A673 (cell line): ENCODE measurements at regions not wholly inside any gene's neighbourhood (a gene's known extent, or its start where the extent isn't known, plus 50 kb on each side); places are given as distances from the start of the nearest gene placed in this dataset.

Experiments
- CTCF ChIP-seq: fragments of 300-800, 200-600 bp; sonication (generic); conservative IDR thresholded peaks from 2 replicates; pipeline ENCODE4 v1.5.1; 2017; ENCODE audit warnings: low read depth, mild to moderate bottlenecking, antibody characterized with exemption, low read length, moderate library complexity, mixed read lengths
- EZH2 ChIP-seq: fragments of 200-600 bp; sonication (generic); IDR thresholded peaks from 2 replicates; pipeline ENCODE4 v1.6.1; 2017; ENCODE audit warnings: borderline replicate concordance, low read depth, mild to moderate bottlenecking, mixed read lengths, antibody characterized with exemption, low read length; ENCODE audit not compliant: poor library complexity, severe bottlenecking

- TF ChIP-seq CTCF (no peak), EZH2 (no peak)
These were observed 308.9 kb upstream of the FOXQ1 start for GRCh38 chr6:1002989-1003388.
